Stomach (tissue), 8 donors: ENCODE measurements at regions not wholly inside any gene's neighbourhood (a gene's known extent, or its start where the extent isn't known, plus 50 kb on each side); places are given as distances from the start of the nearest gene placed in this dataset.

Source experiments
- DNase-seq, 2 donors: peaks; one replicate each; pipeline versions ENCODE4 v3.0.0 to v3.0.0-alpha.2; 2013 to 2019
- H3K27ac ChIP-seq, 5 donors: fragments of 200-600 bp in 4 of 5; sonication (generic) in 4 of 5; one replicate each; pipeline ENCODE4 v1.5.1; 2013 to 2019; ENCODE audit warnings: mild to moderate bottlenecking in 1 of 5, moderate library complexity in 1 of 5
- H3K27me3 ChIP-seq, 3 donors: fragments of 200-600 bp; sonication (generic); one replicate each; pipeline ENCODE4 v1.5.1; 2017 to 2019; ENCODE audit warnings: mixed run types in 1 of 3
- H3K36me3 ChIP-seq, 4 donors: fragments of 200-600 bp; sonication (generic); 1 replicate in 3 of 4; 2 replicates in 1 of 4; pipeline ENCODE4 v1.5.1; 2016 to 2019
- H3K4me1 ChIP-seq, 4 donors: fragments of 200-600 bp; sonication (generic); one replicate each; pipeline ENCODE4 v1.5.1; 2016 to 2019
- H3K4me3 ChIP-seq, 4 donors: fragments of 200-600 bp; sonication (generic) in 3 of 4; one replicate each; pipeline ENCODE4 v1.5.1; 2016 to 2019; ENCODE audit warnings: mild to moderate bottlenecking in 1 of 4
- H3K9me3 ChIP-seq, 4 donors: fragments of 200-600 bp; sonication (generic); one replicate each; pipeline ENCODE4 v1.5.1; 2016 to 2019
- CTCF ChIP-seq, 7 experiments: fragments of 450-650 bp in 4 of 7; fragments of 200-600 bp in 3 of 7; sonication (generic) in 3 of 7; IDR thresholded peaks; one replicate each; pipeline ENCODE4 v1.5.1; 2016 to 2019; ENCODE audit warnings: antibody characterized with exemption in 7 of 7, control low read depth in 2 of 7, mild to moderate bottlenecking in 1 of 7
- EP300 ChIP-seq: sonication (generic); formaldehyde crosslinking; IDR thresholded peaks from one replicate; pipeline ENCODE4 v1.6.1; 2017; ENCODE audit warnings: antibody characterized with exemption
- POLR2A ChIP-seq, 4 donors: fragments of 450-650 bp; IDR thresholded peaks; one replicate each; pipeline ENCODE4 v1.6.1; 2016; ENCODE audit warnings: antibody characterized with exemption in 4 of 4, control low read depth in 2 of 4, mild to moderate bottlenecking in 1 of 4, moderate library complexity in 1 of 4
- POLR2AphosphoS5 ChIP-seq, 3 donors: sonication (generic); formaldehyde crosslinking; IDR thresholded peaks; one replicate each; pipeline ENCODE4 v1.6.1; 2016; ENCODE audit warnings: antibody characterized with exemption in 3 of 3
- WGBS, 5 donors: extraction: QIAGEN DNeasy Blood & Tissue Kit in 3 of 5; methylation state at CpG; one replicate each; pipeline versions ENCODE4 v1.1.5 to v1.1.7; 2013 to 2018; 5-methylcytosine and 5-hydroxymethylcytosine counted together
- intact Hi-C: fragments of 100-400 bp; cut with DNase I; formaldehyde crosslinking; loops from one replicate; pipeline ENCODE4 v1.15.1; 2023; ENCODE audit warnings: low total_unique reads
- donor health status: healthy with polysubstance abuse.
- donor health status: Bipolar disorder and iron deficiency.
- donor health status: healthy.

GRCh38 chr5:35484241-35484640 is 133.4 kb upstream of the SPEF2 start:
- Histone ChIP-seq H3K27me3 (no peaks in the 10 kb centered on the region), H3K4me1 (no peaks in the 10 kb centered on the region), H3K36me3 (no peaks in the 10 kb centered on the region), H3K9me3 (no peaks in the 10 kb centered on the region), H3K4me3 (no peak overlapping the region), H3K27ac (no peak overlapping the region)
- intact Hi-C loops = no loop called here
- no peak for DNase-seq
- TF ChIP-seq POLR2AphosphoS5 (IDR thresholded peaks at IDR 0.05) (no peak), POLR2A (IDR thresholded peaks at IDR 0.05) (no peak), EP300 (no peak), CTCF (IDR thresholded peaks at IDR 0.05) (no peak)

- no peaks in the 10 kb centered on the region for H3K4me1 ChIP-seq
- no peaks in the 10 kb centered on the region for H3K27me3 ChIP-seq
- intact Hi-C loops = no loop called here
- H3K4me3 ChIP-seq = no peak overlapping the region
- no peak for TF ChIP-seq POLR2A (IDR thresholded peaks at IDR 0.05)
- no peak for TF ChIP-seq POLR2AphosphoS5 (IDR thresholded peaks at IDR 0.05)
- DNase-seq = peak in 1 of 2 donors; percentile 40
- H3K27ac ChIP-seq = no peak overlapping the region
- WGBS, 5 donors = 30 to 41% (median 36%) methylated on average over 2 of the region's 2 CpGs
- H3K36me3 ChIP-seq = no peaks in the 10 kb centered on the region
- no peaks in the 10 kb centered on the region for H3K9me3 ChIP-seq
Measured at GRCh38 chr5:35483780-35484179, 133.9 kb upstream of the SPEF2 start.

- H3K4me3 ChIP-seq = no peak overlapping the region
- H3K27me3 ChIP-seq = no peaks in the 10 kb centered on the region
- intact Hi-C loops = no loop called here
- H3K36me3 ChIP-seq = no peaks in the 10 kb centered on the region
- H3K4me1 ChIP-seq = no peaks in the 10 kb centered on the region
- TF ChIP-seq CTCF (IDR thresholded peaks at IDR 0.05) (no peak), POLR2AphosphoS5 (IDR thresholded peaks at IDR 0.05) (no peak), POLR2A (IDR thresholded peaks at IDR 0.05) (no peak), EP300 (no peak)
- no peaks in the 10 kb centered on the region for H3K9me3 ChIP-seq
- H3K27ac ChIP-seq = no peak overlapping the region
- DNase-seq = peak in 1 of 2 donors; percentile 36
Measured at GRCh38 chr5:35483191-35483590, 134.5 kb upstream of the SPEF2 start.

DNA sequence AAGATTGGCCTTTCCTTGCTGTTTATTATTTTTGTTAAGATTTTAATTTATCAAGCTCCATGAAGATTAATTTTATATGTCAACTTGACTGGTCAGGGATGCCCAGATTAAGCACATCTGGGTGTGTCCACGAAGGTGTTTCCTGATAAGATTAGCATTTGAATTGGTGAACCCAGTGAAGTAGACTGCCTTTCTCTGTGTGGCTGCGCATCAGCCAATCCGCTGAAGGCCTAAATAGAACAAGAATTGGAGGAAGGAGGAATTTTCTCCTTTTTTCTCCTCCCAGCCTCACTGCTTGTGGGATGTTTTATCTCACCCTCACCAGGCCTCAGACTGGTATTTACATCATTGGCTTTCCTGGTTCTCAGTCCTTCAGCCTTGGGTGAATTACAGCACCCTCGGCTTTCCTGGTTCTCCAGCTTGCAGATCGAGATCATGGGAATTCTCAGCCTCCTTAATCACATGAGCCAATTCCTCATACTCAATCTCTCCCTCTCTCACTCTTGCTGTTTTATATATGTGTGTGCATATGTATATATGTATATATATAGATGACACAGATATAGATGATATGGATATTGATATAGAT is 135.4 kb upstream of the SPEF2 start:
- no peak for TF ChIP-seq CTCF (IDR thresholded peaks at IDR 0.05)
- no peak for TF ChIP-seq EP300
- no peak for TF ChIP-seq POLR2A (IDR thresholded peaks at IDR 0.05)
- no peak for TF ChIP-seq POLR2AphosphoS5 (IDR thresholded peaks at IDR 0.05)
- Histone ChIP-seq H3K27me3 (no peaks in the 10 kb centered on the region), H3K27ac (no peak overlapping the region), H3K36me3 (no peaks in the 10 kb centered on the region), H3K4me3 (no peak overlapping the region), H3K9me3 (no peaks in the 10 kb centered on the region), H3K4me1 (no peaks in the 10 kb centered on the region)
- WGBS, 5 donors = 75 to 86% (median 78%) methylated on average over 5 of the region's 5 CpGs
- intact Hi-C loops = no loop called here
- DNase-seq = no peak

- intact Hi-C loops = no loop called here
- no peaks in the 10 kb centered on the region for H3K9me3 ChIP-seq
- no peaks in the 10 kb centered on the region for H3K27me3 ChIP-seq
- peak overlapping the region in 3 of 4 donors; percentile 3 to 19 (median 4) for H3K4me3 ChIP-seq
- H3K4me1 ChIP-seq = no peaks in the 10 kb centered on the region
- WGBS, 5 donors = 59 to 68% (median 63%) methylated on average over 5 of the region's 5 CpGs
- H3K36me3 ChIP-seq = no peaks in the 10 kb centered on the region
- DNase-seq = peak in 1 of 2 donors; percentile 64
- TF ChIP-seq POLR2A (IDR thresholded peaks at IDR 0.05) (no peak), CTCF (IDR thresholded peaks at IDR 0.05) (no peak), POLR2AphosphoS5 (IDR thresholded peaks at IDR 0.05) (no peak), EP300 (no peak)
- H3K27ac ChIP-seq = peak overlapping the region; percentile 21 to 76 (median 56)
Measured at GRCh38 chr5:35478856-35479682, 138.6 kb upstream of the SPEF2 start.
